ENCODE measurements at regions not wholly inside any gene's neighbourhood (a gene's known extent, or its start where the extent isn't known, plus 50 kb on each side); places are given as distances from the start of the nearest gene placed in this dataset.

DNA sequence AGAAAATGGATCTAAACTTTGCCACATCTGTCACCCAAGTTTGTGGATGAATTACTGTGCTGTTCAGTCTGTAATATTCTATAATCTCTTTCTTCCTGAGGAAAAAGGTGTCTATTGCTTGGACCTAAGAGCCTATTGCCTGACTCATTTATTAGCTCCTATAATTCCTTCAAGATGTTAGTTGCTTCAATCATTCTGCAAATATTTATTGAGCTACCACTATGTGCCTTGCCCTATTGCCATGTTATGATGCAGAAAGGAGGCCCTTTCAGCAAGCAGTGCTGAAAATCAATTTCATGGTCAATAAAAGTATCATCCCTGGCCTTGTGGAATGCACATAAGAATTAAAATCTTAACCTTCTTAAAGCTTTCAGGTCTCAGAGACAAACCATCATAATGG, 113.6 kb downstream of the CCER1 start:
- no peak for FAIRE-seq
- CTCF ChIA-PET, result interaction anchor here (0.7 to 1.1 kb wide), 2 partner anchors 13 to 713 kb away, joined by 3 to 4 read pairs; no protein-coding TSS in a partner anchor
- dilution Hi-C loops (cut with MboI; ENCODE audit: extremely low pct_ligation_motif_present, low sequenced_read_pairs), result no loop called here

More for the DNA sequence above, 113.6 kb downstream of the CCER1 start:
- TF ChIP-seq MYC (IDR thresholded peaks at IDR 0.05; ENCODE audit: low read depth, low read length) (no peak), MAX (IDR thresholded peaks at IDR 0.05; ENCODE audit: insufficient read depth, insufficient read length) (no peak), JUN (IDR thresholded peaks at IDR 0.05; ENCODE audit: borderline replicate concordance, insufficient read depth, insufficient read length, low read depth) (no peak), EZH2 (IDR thresholded peaks at IDR 0.05; ENCODE audit: borderline replicate concordance, low read depth, low read length, severe bottlenecking) (no peak), GATA2 (IDR thresholded peaks at IDR 0.05; ENCODE audit: insufficient read depth, insufficient read length, low read depth, low read length) (no peak), FOS (IDR thresholded peaks at IDR 0.05; ENCODE audit: borderline replicate concordance, insufficient read depth, low read length) (no peak), POLR2AphosphoS5 (IDR thresholded peaks at IDR 0.05; ENCODE audit: insufficient read depth, low read depth, low read length) (no peak), CTCF (IDR thresholded peaks at IDR 0.05; ENCODE audit: extremely low read depth in 1 of 2, insufficient read depth in 1 of 2, low read depth in 1 of 2, low read length in 2 of 2) (no peak), POLR2A (IDR thresholded peaks at IDR 0.05; ENCODE audit: low read depth, low read length) (no peak)
- H3K79me2 ChIP-seq (ENCODE audit: control insufficient read depth, insufficient read depth, low read length), result no peaks in the 10 kb centered on the region
- POLR2A ChIA-PET, result no interaction called here
- no peaks in the 10 kb centered on the region for H4K20me1 ChIP-seq (replicated peaks; ENCODE audit: control insufficient read depth, extremely low read depth, insufficient read depth, low read length)
- no peaks in the 10 kb centered on the region for H3K9me1 ChIP-seq (replicated peaks; ENCODE audit: control insufficient read depth, extremely low read depth, insufficient read depth, low read length)
- no peaks in the 10 kb centered on the region for H3K9me3 ChIP-seq (replicated peaks; ENCODE audit: control insufficient read depth, insufficient read depth, low read length)
- H3K27me3 ChIP-seq (ENCODE audit: control insufficient read depth in 2 of 2, insufficient read depth in 2 of 2, low read length in 2 of 2), result no peaks in the 10 kb centered on the region
- no peak overlapping the region for H3K4me2 ChIP-seq (ENCODE audit: insufficient read depth, low read length)
- no peak for DNase-seq (ENCODE audit: low read depth, low spot score)
- no peaks in the 10 kb centered on the region for H3K36me3 ChIP-seq (ENCODE audit: control insufficient read depth in 2 of 2, extremely low read depth in 1 of 2, insufficient read depth in 2 of 2, low read length in 2 of 2)
- no peak overlapping the region for H3K4me3 ChIP-seq (replicated peaks in 1 of 3; ENCODE audit: insufficient read depth in 1 of 3, low read depth in 1 of 3, low read length in 3 of 3)
- no peak overlapping the region for H3K27ac ChIP-seq (ENCODE audit: insufficient read depth, low read depth, low read length)
- no TSS peak for BruUV-seq (replicated peaks)
- H3K9ac ChIP-seq (replicated peaks; ENCODE audit: extremely low read depth, insufficient read depth, low read length), result no peak overlapping the region
- H2AFZ ChIP-seq (ENCODE audit: low read depth, low read length), result no peak overlapping the region
- intact Hi-C loops (cut with micrococcal nuclease), result no loop called here
- H3K4me1 ChIP-seq (ENCODE audit: control insufficient read depth, extremely low read depth, insufficient read depth, low read length), result no peaks in the 10 kb centered on the region
